ENCODE measurements at regions not wholly inside any gene's neighbourhood (a gene's known extent, or its start where the extent isn't known, plus 50 kb on each side); places are given as distances from the start of the nearest gene placed in this dataset.

GRCh38 chr20:10854976-10855375, 181.2 kb upstream of the JAG1 start:
- no peak for DNase-seq
- ChIA-PET POLR2A (no interaction called here), CTCF (no interaction called here)

More at GRCh38 chr20:10854976-10855375, 181.2 kb upstream of the JAG1 start:
- H3K79me2 ChIP-seq (ENCODE audit: insufficient read depth): no peaks in the 10 kb centered on the region
- H3K27me3 ChIP-seq (ENCODE audit: insufficient read depth): no peaks in the 10 kb centered on the region
- TF ChIP-seq FOXJ3 (CRISPR knock-in tag; IDR thresholded peaks at IDR 0.05): no peak
- TF ChIP-seq USF1 (IDR thresholded peaks at IDR 0.05; ENCODE audit: borderline replicate concordance, low read depth): no peak
- TF ChIP-seq PBX3 (IDR thresholded peaks at IDR 0.05): no peak
- no peak for TF ChIP-seq MEF2A (IDR thresholded peaks at IDR 0.05; ENCODE audit: borderline replicate concordance, low read depth)
- TF ChIP-seq REST (IDR thresholded peaks at IDR 0.05; ENCODE audit: low read depth, low read length): no peak
- no peak for TF ChIP-seq RCOR1 (IDR thresholded peaks at IDR 0.05; ENCODE audit: low read length)
- TF ChIP-seq TAF1 (IDR thresholded peaks at IDR 0.05; ENCODE audit: borderline replicate concordance, low read depth, low read length): no peak
- H3K27ac ChIP-seq (ENCODE audit: low read depth in 2 of 2, low read length in 1 of 2): no peak overlapping the region
- H3K9me3 ChIP-seq: no peaks in the 10 kb centered on the region
- H3K4me2 ChIP-seq: no peak overlapping the region
- no peaks in the 10 kb centered on the region for H4K20me1 ChIP-seq (ENCODE audit: insufficient read depth)
- H3K36me3 ChIP-seq (replicated peaks in 1 of 2; ENCODE audit: control insufficient read depth in 1 of 2, insufficient read depth in 2 of 2, low read length in 1 of 2): no peaks in the 10 kb centered on the region
- no peaks in the 10 kb centered on the region for H3K9me2 ChIP-seq
- H3K4me3 ChIP-seq (ENCODE audit: low read depth in 2 of 2, low read length in 1 of 2): no peak overlapping the region
- WGBS (ENCODE audit: low lambda C conversion rate): 84% methylated on average over 2 of the region's 2 CpGs
- no peak overlapping the region for H2AFZ ChIP-seq (ENCODE audit: low read depth)
- H3K9ac ChIP-seq: no peak overlapping the region
- H3K4me1 ChIP-seq (ENCODE audit: control insufficient read depth in 1 of 2, insufficient read depth in 2 of 2, low read depth in 1 of 2, low read length in 1 of 2): no peaks in the 10 kb centered on the region
- no peaks in the 10 kb centered on the region for H3F3A ChIP-seq (replicated peaks; ENCODE audit: insufficient read depth)
